Astrocyte (in vitro differentiated cells and primary cell): ENCODE measurements at regions not wholly inside any gene's neighbourhood (a gene's known extent, or its start where the extent isn't known, plus 50 kb on each side); places are given as distances from the start of the nearest gene placed in this dataset.

Experiments used
- DNase-seq: peaks from one replicate; pipeline ENCODE4 v3.0.0-alpha.2; 2010; ENCODE audit warnings: low read depth
- FAIRE-seq: peaks from 2 replicates; lab custom pipeline; 2011; peaks lifted over from hg19 to GRCh38; lab: Jason Lieb, UNC
- H2AFZ ChIP-seq: 2 replicates; pipeline ENCODE4 v1.6.0; 2012; ENCODE audit warnings: low read depth, low read length, inconsistent platforms
- H3K27ac ChIP-seq: 2 replicates; pipeline ENCODE4 v1.5.1; 2011; ENCODE audit warnings: low read depth, low read length, inconsistent platforms
- H3K27me3 ChIP-seq: 2 replicates; pipeline ENCODE4 v1.6.0; 2011; ENCODE audit warnings: low read length, inconsistent platforms; ENCODE audit not compliant: insufficient read depth
- H3K36me3 ChIP-seq: 2 replicates; pipeline ENCODE4 v1.5.1; 2011; ENCODE audit warnings: low read length, inconsistent platforms; ENCODE audit not compliant: insufficient read depth
- H3K4me1 ChIP-seq: 2 replicates; pipeline ENCODE4 v1.5.1; 2011; ENCODE audit warnings: low read length, inconsistent platforms; ENCODE audit not compliant: insufficient read depth
- H3K4me2 ChIP-seq: 2 replicates; pipeline ENCODE4 v1.6.0; 2012; ENCODE audit warnings: low read length, inconsistent platforms
- H3K4me3 ChIP-seq: 2 replicates; pipeline ENCODE4 v1.5.1; 2011; ENCODE audit warnings: low read depth, mild to moderate bottlenecking, low read length, inconsistent platforms; ENCODE audit not compliant: insufficient read depth
- H3K79me2 ChIP-seq: 2 replicates; pipeline ENCODE4 v1.6.0; 2012; ENCODE audit warnings: mild to moderate bottlenecking, low read length, inconsistent platforms; ENCODE audit not compliant: insufficient read depth
- H3K9ac ChIP-seq: 2 replicates; pipeline ENCODE4 v1.6.0; 2012; ENCODE audit warnings: mild to moderate bottlenecking, low read length, inconsistent platforms
- H3K9me3 ChIP-seq: 2 replicates; pipeline ENCODE4 v1.5.1; 2012; ENCODE audit warnings: low read depth, mild to moderate bottlenecking, low read length, inconsistent platforms; ENCODE audit not compliant: insufficient read depth
- H4K20me1 ChIP-seq: 2 replicates; pipeline ENCODE4 v1.6.0; 2012; ENCODE audit warnings: low read length, inconsistent platforms; ENCODE audit not compliant: insufficient read depth
- H3K27ac Mint-ChIP-seq: one replicate; pipeline ENCODE4 v1.8.0; 2021; ENCODE audit warnings: mild to moderate bottlenecking, mixed read lengths; ENCODE audit not compliant: unreplicated experiment
- H3K27me3 Mint-ChIP-seq: one replicate; pipeline ENCODE4 v1.8.0; 2021; ENCODE audit warnings: low read depth, mixed read lengths; ENCODE audit not compliant: unreplicated experiment
- H3K36me3 Mint-ChIP-seq: one replicate; pipeline ENCODE4 v1.8.0; 2021; ENCODE audit warnings: low read depth, mixed read lengths; ENCODE audit not compliant: unreplicated experiment
- H3K4me1 Mint-ChIP-seq: one replicate; pipeline ENCODE4 v1.8.0; 2021; ENCODE audit warnings: low read depth, mixed read lengths; ENCODE audit not compliant: unreplicated experiment
- H3K4me3 Mint-ChIP-seq: one replicate; pipeline ENCODE4 v1.8.0; 2021; ENCODE audit warnings: mild to moderate bottlenecking, moderate library complexity, mixed read lengths; ENCODE audit not compliant: unreplicated experiment
- H3K9me3 Mint-ChIP-seq: one replicate; pipeline ENCODE4 v1.8.0; 2021; ENCODE audit warnings: mild to moderate bottlenecking, mixed read lengths; ENCODE audit not compliant: unreplicated experiment
- EZH2 ChIP-seq: IDR thresholded peaks from 2 replicates; pipeline ENCODE4 v1.6.1; 2012; ENCODE audit warnings: mild to moderate bottlenecking, low read length, inconsistent platforms; ENCODE audit not compliant: insufficient read depth
- TF ChIP-seq, protein P1 (sequence below): IDR thresholded peaks from 2 replicates; pipeline ENCODE4 v1.5.1; 2011; ENCODE audit warnings: low read depth, mild to moderate bottlenecking, inconsistent platforms, low read length, moderate library complexity; ENCODE audit not compliant: insufficient read depth

DNA sequence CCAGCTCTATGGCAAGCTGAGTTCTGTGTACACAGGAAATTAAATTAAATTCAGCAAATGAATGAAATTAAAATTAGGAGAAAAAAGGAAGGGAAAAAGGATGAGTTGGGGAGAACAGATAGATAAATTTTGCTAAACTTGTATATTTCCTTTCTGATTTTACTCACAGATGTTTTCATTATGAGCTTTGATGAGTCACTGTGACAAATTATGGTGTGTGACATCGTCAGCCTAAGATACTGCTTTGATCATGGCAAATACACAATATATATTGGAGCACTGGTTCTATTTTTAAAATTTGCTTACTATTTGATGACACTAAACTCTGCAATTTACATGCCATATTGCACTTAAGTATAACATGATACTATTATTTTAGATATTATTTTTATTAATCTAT is 464.6 kb upstream of the SPHKAP start:
- H3K79me2 ChIP-seq, result no peaks in the 10 kb centered on the region
- H3K9ac ChIP-seq, result no peak overlapping the region
- TF ChIP-seq, protein P1, sequence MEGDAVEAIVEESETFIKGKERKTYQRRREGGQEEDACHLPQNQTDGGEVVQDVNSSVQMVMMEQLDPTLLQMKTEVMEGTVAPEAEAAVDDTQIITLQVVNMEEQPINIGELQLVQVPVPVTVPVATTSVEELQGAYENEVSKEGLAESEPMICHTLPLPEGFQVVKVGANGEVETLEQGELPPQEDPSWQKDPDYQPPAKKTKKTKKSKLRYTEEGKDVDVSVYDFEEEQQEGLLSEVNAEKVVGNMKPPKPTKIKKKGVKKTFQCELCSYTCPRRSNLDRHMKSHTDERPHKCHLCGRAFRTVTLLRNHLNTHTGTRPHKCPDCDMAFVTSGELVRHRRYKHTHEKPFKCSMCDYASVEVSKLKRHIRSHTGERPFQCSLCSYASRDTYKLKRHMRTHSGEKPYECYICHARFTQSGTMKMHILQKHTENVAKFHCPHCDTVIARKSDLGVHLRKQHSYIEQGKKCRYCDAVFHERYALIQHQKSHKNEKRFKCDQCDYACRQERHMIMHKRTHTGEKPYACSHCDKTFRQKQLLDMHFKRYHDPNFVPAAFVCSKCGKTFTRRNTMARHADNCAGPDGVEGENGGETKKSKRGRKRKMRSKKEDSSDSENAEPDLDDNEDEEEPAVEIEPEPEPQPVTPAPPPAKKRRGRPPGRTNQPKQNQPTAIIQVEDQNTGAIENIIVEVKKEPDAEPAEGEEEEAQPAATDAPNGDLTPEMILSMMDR, result no peak
- no peak for TF ChIP-seq EZH2
- H3K27ac ChIP-seq, result no peak overlapping the region
- Mint-ChIP-seq H3K27me3 (no peaks in the 10 kb centered on the region), H3K36me3 (no peaks in the 10 kb centered on the region), H3K4me1 (peaks cover 2% of the 10 kb centered on the region), H3K9me3 (no peaks in the 10 kb centered on the region), H3K4me3 (no peak overlapping the region), H3K27ac (no peak overlapping the region)
- H4K20me1 ChIP-seq, result no peaks in the 10 kb centered on the region
- no peaks in the 10 kb centered on the region for H3K36me3 ChIP-seq
- no peaks in the 10 kb centered on the region for H3K27me3 ChIP-seq
- H3K9me3 ChIP-seq, result no peaks in the 10 kb centered on the region
- H2AFZ ChIP-seq, result no peak overlapping the region
- H3K4me3 ChIP-seq, result no peak overlapping the region
- FAIRE-seq, result no peak
- DNase-seq, result peak; percentile 2
- H3K4me2 ChIP-seq, result no peak overlapping the region
- H3K4me1 ChIP-seq, result no peaks in the 10 kb centered on the region

DNA sequence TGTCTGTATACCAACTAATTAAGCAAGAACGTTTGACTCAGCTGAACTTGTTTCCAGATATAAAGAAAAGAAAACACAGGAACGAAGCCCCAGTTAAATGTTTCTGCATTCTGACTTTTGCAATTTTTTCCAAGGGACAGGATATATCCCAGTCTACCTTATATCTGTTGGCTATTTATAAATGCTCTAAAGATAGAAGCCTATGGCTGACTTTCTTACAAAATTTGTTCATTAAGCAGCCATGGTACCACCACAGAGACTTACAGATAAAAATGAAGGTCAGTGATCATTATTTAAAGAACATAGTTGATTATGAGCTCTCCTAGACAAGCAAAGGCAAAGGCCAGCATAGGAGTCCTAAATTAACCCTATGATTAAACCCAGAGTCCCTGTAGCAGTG is 462.7 kb upstream of the SPHKAP start:
- Histone ChIP-seq H3K4me3 (no peak overlapping the region), H3K9ac (no peak overlapping the region), H3K79me2 (no peaks in the 10 kb centered on the region), H3K9me3 (no peaks in the 10 kb centered on the region), H3K4me2 (no peak overlapping the region), H3K36me3 (no peaks in the 10 kb centered on the region), H3K27ac (no peak overlapping the region), H4K20me1 (no peaks in the 10 kb centered on the region), H3K4me1 (no peaks in the 10 kb centered on the region), H3K27me3 (no peaks in the 10 kb centered on the region), H2AFZ (no peak overlapping the region)
- no peak overlapping the region for H3K27ac Mint-ChIP-seq
- FAIRE-seq, result no peak
- TF ChIP-seq, protein P1, result no peak
- no peak for TF ChIP-seq EZH2
- H3K36me3 Mint-ChIP-seq, result no peaks in the 10 kb centered on the region
- no peak for DNase-seq
- no peaks in the 10 kb centered on the region for H3K9me3 Mint-ChIP-seq
- peaks cover 2% of the 10 kb centered on the region for H3K4me1 Mint-ChIP-seq
- no peaks in the 10 kb centered on the region for H3K27me3 Mint-ChIP-seq
- no peak overlapping the region for H3K4me3 Mint-ChIP-seq

DNA sequence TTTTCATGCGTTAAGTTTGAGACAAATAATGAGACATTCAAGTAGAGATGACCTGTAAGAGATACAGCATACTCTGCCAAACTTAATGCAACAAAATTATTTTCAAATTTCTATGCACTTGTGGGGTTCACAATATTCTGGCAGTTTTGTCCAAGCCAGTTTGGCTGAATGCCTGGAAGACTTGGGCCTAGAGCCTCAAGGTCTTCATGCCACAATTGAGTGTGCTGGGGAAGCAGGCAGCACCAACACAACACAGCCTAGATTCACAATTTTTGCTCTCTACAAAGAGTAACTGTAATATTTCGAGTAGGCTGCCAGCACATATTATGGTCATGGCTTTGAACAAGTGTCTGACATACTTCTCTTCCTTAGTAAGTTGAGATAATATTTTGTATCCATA is 461.4 kb upstream of the SPHKAP start:
- Mint-ChIP-seq H3K4me3 (no peak overlapping the region), H3K9me3 (no peaks in the 10 kb centered on the region), H3K4me1 (peaks cover 2% of the 10 kb centered on the region), H3K36me3 (no peaks in the 10 kb centered on the region), H3K27ac (no peak overlapping the region), H3K27me3 (no peaks in the 10 kb centered on the region)
- FAIRE-seq, result no peak
- H4K20me1 ChIP-seq, result no peaks in the 10 kb centered on the region
- no peak overlapping the region for H3K4me3 ChIP-seq
- H3K27ac ChIP-seq, result no peak overlapping the region
- no peak overlapping the region for H3K9ac ChIP-seq
- H3K4me2 ChIP-seq, result no peak overlapping the region
- no peak for DNase-seq
- H3K79me2 ChIP-seq, result no peaks in the 10 kb centered on the region
- no peak overlapping the region for H2AFZ ChIP-seq
- H3K27me3 ChIP-seq, result no peaks in the 10 kb centered on the region
- no peaks in the 10 kb centered on the region for H3K36me3 ChIP-seq
- no peaks in the 10 kb centered on the region for H3K9me3 ChIP-seq
- TF ChIP-seq, protein P1, result no peak
- no peak for TF ChIP-seq EZH2
- no peaks in the 10 kb centered on the region for H3K4me1 ChIP-seq
